ENCODE measurements at regions not wholly inside any gene's neighbourhood (a gene's known extent, or its start where the extent isn't known, plus 50 kb on each side); places are given as distances from the start of the nearest gene placed in this dataset.

DNA sequence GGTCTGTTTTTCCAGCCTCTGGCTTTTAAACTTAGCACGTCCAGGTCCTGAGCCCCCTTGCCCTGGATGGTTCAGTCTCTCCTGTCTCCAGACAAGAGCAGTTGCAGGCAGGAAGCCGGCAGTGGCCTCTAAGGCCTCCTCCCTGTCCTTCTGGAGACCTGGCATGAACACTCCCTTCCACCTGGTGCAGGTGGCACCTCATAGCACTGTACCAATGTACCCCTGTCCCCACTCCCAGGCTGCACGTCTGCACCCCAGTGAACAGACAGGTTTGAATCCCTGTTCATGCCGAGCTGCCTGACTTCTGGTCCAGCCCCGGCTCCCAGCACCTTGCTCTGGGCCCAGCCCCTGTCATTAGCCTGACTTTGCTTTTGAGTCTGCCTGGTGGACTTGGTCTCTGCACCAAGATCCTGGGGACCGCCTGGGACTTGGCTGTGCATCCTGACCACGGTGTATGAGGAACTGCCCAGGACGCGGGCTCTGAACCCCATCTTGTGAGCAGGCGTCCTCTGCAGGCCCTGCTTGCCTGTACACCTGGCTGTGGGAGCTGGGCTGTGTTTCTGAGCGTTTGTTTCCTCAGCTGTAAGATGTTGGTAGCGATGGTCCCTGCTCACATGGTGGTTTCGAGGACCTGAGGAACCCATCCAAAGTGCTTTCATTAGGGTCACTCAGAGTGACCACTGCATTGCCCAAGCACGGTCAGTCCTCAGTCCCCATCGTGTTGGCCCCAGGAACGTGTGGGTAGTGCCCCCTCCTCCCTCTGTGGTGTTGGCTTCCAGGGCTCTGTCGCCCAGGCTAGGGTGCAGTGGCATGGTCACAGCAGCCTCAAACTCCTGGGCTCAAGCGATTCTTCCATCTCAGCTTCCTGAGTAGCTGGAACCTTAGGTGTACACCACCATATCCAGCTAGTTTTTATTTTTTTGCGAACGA is 75.0 kb upstream of the SHANK2 start:
- no peak overlapping the region for H3K9ac ChIP-seq (ENCODE audit: low read length in 5 of 5)
- peaks cover 5 to 7% (median 5%) of the 10 kb centered on the region in 5 donors for H3K27me3 ChIP-seq (ENCODE audit: control insufficient read depth in 5 of 5, insufficient read depth in 4 of 5, low read length in 5 of 5)
- H3K4me3 ChIP-seq (ENCODE audit: low read depth in 1 of 5, low read length in 5 of 5), result no peak overlapping the region
- no peaks in the 10 kb centered on the region for H3K4me1 ChIP-seq (ENCODE audit: control insufficient read depth in 5 of 5, insufficient read depth in 5 of 5, low read length in 5 of 5)
- H3K9me3 ChIP-seq (ENCODE audit: control insufficient read depth in 5 of 5, low read length in 5 of 5), result no peaks in the 10 kb centered on the region
- no peak overlapping the region for H3K27ac ChIP-seq (ENCODE audit: low read depth, low read length)
- no peaks in the 10 kb centered on the region for H3K36me3 ChIP-seq (ENCODE audit: control insufficient read depth in 5 of 5, insufficient read depth in 5 of 5, low read length in 5 of 5)

DNA sequence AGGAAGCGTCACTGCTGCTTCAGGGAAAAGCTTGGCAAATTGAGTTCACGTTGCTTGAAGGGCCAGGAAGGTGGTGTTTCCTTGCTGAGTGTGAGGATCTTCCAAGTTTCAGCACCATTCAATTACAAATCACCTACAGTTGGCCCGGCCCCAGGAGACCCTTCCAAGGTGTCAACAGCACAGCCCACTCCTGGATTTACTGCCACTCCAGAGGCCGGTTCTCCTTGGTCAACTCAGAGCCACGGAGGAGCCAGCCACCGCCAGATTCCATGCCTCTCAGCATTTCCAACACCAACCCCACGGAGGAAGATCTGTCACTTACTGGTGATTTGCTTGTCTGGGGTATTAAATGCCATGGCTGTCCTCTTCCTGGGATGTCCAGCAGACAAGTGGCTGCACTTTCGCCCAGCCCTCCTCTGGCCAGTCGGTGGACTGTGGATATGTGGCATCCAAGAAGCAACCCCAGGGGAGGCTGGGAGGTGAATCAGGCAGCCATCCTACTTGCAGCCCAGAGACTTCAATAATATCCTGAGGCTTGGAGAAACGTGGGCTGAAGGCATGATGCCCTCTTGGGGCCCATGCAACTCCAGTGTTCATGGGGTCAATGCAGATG is 74.1 kb upstream of the SHANK2 start:
- no peaks in the 10 kb centered on the region for H3K4me1 ChIP-seq (ENCODE audit: control insufficient read depth in 5 of 5, insufficient read depth in 5 of 5, low read length in 5 of 5)
- no peak overlapping the region for H3K9ac ChIP-seq (ENCODE audit: low read length in 5 of 5)
- H3K9me3 ChIP-seq (ENCODE audit: control insufficient read depth in 5 of 5, low read length in 5 of 5), result no peaks in the 10 kb centered on the region
- H3K36me3 ChIP-seq (ENCODE audit: control insufficient read depth in 5 of 5, insufficient read depth in 5 of 5, low read length in 5 of 5), result no peaks in the 10 kb centered on the region
- H3K27me3 ChIP-seq (ENCODE audit: control insufficient read depth in 5 of 5, insufficient read depth in 4 of 5, low read length in 5 of 5), result peaks cover 5 to 10% (median 5%) of the 10 kb centered on the region in 5 donors
- no peak overlapping the region for H3K4me3 ChIP-seq (ENCODE audit: low read depth in 1 of 5, low read length in 5 of 5)
- no peak overlapping the region for H3K27ac ChIP-seq (ENCODE audit: low read depth, low read length)

DNA sequence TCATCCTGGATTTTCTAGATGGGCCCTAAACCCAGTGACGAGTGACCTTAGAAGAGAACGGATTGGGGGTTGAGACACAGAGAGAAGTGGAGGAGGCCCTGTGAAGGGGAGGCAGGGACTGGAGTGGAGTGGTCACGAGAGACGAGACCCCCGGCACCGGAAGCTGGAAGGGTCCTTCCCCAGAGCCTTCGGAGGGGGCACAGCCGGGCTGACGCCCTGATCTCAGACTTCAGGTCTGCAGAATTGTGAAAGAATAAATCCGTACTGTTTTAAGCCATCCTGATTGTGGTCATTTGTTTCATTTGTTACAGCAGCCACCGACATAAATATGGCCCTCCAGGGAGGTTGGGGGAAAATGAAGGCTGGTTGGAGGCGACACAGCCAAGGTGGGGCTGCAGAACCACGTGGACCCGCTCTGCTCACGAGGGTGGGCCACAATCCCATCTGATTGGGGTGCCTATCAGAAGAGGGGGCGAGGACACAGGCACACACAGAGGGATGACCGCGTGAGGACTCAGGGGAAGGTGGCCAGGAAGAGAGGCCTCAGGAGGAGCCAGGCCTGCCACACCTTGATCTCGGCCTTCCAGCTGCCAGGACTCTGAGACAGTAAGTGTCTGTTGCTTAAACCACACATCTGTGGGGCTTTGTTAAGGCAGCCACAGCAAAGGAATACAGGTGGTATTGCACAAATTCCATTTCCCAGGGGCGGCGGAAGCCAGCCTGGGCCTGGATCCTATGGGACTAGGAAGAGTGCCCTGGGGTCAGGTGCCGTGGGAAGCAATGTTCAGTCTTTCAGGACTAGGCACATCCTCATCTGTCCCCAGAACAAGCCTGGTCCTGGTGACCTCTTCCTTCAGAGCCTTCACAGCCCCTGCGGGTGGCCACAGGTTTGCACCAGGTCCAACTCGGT is 73.3 kb upstream of the SHANK2 start:
- Histone ChIP-seq H3K36me3 (ENCODE audit: control insufficient read depth in 5 of 5, insufficient read depth in 5 of 5, low read length in 5 of 5) (no peaks in the 10 kb centered on the region), H3K4me1 (ENCODE audit: control insufficient read depth in 5 of 5, insufficient read depth in 5 of 5, low read length in 5 of 5) (no peaks in the 10 kb centered on the region), H3K9me3 (ENCODE audit: control insufficient read depth in 5 of 5, low read length in 5 of 5) (no peaks in the 10 kb centered on the region), H3K9ac (ENCODE audit: low read length in 5 of 5) (no peak overlapping the region), H3K27ac (ENCODE audit: low read depth, low read length) (no peak overlapping the region), H3K4me3 (ENCODE audit: low read depth in 1 of 5, low read length in 5 of 5) (no peak overlapping the region), H3K27me3 (ENCODE audit: control insufficient read depth in 5 of 5, insufficient read depth in 4 of 5, low read length in 5 of 5) (peaks cover 5 to 10% (median 5%) of the 10 kb centered on the region in 5 donors)

DNA sequence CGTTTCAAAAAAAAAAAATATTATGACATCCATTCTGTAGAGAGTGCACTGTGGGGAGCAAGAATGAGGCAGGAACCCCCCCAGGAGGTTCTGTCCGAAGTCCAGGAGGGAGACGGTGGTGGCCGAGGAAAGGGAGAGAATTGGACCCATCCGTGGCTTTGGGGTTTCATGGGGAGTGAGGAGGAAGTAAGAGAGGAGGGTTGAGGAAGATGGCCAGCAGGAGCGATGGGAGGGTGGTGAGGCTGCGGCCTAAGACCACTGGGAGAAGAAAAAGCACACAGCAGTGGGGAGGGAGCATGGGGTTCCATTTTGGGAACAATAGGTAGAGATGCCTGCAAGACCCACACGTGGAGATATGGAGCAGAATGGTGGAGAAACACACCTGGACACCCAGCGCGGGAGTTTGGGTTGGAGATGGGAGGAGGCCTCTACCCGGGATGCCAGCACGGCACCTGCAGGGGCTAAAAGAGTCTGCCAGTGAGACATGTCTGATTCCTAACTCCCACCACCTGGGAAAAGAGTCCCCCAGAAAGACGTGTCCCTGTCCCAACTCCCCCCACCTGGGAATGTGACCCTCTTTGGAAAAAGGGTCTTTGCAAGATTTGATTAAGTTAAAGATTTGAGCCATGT is 72.5 kb upstream of the SHANK2 start:
- H3K4me3 ChIP-seq (ENCODE audit: low read depth in 1 of 5, low read length in 5 of 5), result no peak overlapping the region
- H3K27ac ChIP-seq (ENCODE audit: low read depth, low read length), result no peak overlapping the region
- no peaks in the 10 kb centered on the region for H3K9me3 ChIP-seq (ENCODE audit: control insufficient read depth in 5 of 5, low read length in 5 of 5)
- peaks cover 5 to 10% (median 5%) of the 10 kb centered on the region in 5 donors for H3K27me3 ChIP-seq (ENCODE audit: control insufficient read depth in 5 of 5, insufficient read depth in 4 of 5, low read length in 5 of 5)
- H3K4me1 ChIP-seq (ENCODE audit: control insufficient read depth in 5 of 5, insufficient read depth in 5 of 5, low read length in 5 of 5), result no peaks in the 10 kb centered on the region
- no peaks in the 10 kb centered on the region for H3K36me3 ChIP-seq (ENCODE audit: control insufficient read depth in 5 of 5, insufficient read depth in 5 of 5, low read length in 5 of 5)
- H3K9ac ChIP-seq (ENCODE audit: low read length in 5 of 5), result no peak overlapping the region

DNA sequence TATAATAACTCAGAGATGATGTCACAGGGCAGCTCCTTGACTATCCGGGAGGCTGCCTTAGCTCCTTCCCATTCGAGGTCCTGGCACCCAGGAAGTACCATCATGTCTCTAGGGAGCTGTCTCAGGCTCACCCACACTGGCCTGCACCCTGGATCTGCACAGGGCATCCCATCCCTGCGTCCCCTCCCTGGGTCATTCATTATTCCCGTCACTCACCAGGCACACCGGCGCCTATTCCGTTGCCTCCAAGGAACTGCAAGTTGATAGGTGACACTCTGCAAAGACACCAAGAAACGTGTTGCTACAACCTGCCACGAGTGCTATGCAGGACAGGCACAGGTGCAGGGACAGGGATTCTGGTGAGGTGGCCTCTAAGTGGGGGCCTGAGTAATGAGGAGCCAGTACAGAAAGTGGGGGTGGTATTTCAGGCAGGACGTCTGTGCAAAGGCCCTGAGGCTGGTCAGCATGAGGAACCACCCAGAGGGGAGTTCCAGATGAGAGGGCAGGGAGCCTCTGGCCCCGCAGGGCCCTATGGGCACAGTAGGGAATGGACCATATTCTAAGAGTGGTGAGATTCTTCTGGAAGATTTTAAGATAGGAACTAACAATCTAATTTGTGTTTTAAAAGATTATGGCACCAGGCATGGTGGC is 71.6 kb upstream of the SHANK2 start:
- Histone ChIP-seq H3K4me1 (ENCODE audit: control insufficient read depth in 5 of 5, insufficient read depth in 5 of 5, low read length in 5 of 5) (no peaks in the 10 kb centered on the region), H3K4me3 (ENCODE audit: low read depth in 1 of 5, low read length in 5 of 5) (no peak overlapping the region), H3K27me3 (ENCODE audit: control insufficient read depth in 5 of 5, insufficient read depth in 4 of 5, low read length in 5 of 5) (peaks cover 5 to 10% (median 5%) of the 10 kb centered on the region in 5 donors), H3K36me3 (ENCODE audit: control insufficient read depth in 5 of 5, insufficient read depth in 5 of 5, low read length in 5 of 5) (no peaks in the 10 kb centered on the region), H3K27ac (ENCODE audit: low read depth, low read length) (no peak overlapping the region), H3K9me3 (ENCODE audit: control insufficient read depth in 5 of 5, low read length in 5 of 5) (peaks cover 0 to 6% (median 0%) of the 10 kb centered on the region in 5 donors), H3K9ac (ENCODE audit: low read length in 5 of 5) (no peak overlapping the region)

DNA sequence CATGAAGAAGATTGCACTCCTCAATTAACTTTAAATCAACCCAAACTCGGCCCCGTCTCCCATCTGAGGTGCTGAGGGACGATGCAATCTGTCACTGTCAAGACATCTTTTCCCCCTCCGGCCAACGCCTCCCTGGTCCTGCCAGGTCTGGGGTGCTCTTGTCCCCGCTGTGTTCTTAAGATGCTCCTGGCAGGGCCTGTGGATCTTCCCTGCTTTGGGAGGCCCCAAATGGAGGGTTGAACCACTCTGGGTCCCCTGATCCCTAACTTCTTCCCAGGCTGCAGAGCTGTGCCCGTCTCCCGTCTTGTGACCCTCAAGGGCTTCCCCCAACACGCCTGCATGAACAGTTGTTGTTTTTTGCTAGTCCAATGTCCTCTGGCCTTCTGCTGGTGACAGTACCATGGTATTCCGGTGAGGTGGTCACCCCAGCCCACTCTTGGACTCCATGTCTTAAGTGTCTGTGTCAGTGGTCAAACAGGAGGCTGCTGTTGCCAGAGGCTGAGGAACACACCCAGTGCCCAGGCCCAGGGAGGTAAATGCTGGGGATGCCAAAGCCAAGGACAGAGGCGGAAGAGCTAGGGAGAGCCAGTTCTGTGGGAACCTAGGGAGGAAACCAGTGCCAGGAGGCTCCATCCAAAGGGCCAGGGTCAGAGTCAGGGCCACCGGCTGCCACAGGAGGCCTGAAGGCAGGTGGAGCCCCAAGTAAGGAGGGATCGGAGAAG is 70.6 kb upstream of the SHANK2 start:
- H3K36me3 ChIP-seq (ENCODE audit: control insufficient read depth in 5 of 5, insufficient read depth in 5 of 5, low read length in 5 of 5), result no peaks in the 10 kb centered on the region
- no peak overlapping the region for H3K9ac ChIP-seq (ENCODE audit: low read length in 5 of 5)
- H3K27ac ChIP-seq (ENCODE audit: low read depth, low read length), result no peak overlapping the region
- peaks cover 5 to 10% (median 5%) of the 10 kb centered on the region in 5 donors for H3K27me3 ChIP-seq (ENCODE audit: control insufficient read depth in 5 of 5, insufficient read depth in 4 of 5, low read length in 5 of 5)
- H3K4me3 ChIP-seq (ENCODE audit: low read depth in 1 of 5, low read length in 5 of 5), result no peak overlapping the region
- no peaks in the 10 kb centered on the region for H3K4me1 ChIP-seq (ENCODE audit: control insufficient read depth in 5 of 5, insufficient read depth in 5 of 5, low read length in 5 of 5)
- H3K9me3 ChIP-seq (ENCODE audit: control insufficient read depth in 5 of 5, low read length in 5 of 5), result peaks cover 0 to 6% (median 3%) of the 10 kb centered on the region in 5 donors

DNA sequence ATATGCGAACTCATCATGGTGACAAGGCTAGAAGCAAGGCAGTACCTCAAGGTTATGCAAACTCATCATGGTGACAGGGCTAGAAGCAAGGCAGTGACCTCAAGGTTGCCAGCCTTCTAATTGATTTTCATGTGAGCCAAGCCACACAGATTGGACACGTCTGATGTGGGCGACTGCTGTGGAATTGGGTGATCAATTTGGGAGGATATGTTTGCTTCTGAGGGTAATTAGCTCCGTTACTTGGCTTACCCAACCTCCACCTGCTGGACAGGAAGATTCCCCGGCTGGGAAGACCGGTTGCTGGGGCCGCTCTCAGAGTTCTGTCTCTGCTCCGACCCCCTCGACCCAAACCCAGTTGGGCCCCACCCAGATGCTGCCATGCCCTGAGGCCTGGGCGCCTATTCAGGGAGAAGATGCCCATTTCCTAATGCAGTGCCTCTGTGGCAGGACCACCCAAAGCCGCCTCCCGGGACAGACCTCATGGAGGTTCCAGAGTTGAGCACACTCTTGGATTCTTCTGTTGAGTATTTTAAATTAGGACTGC is 69.9 kb upstream of the SHANK2 start:
- peaks cover 2 to 10% (median 5%) of the 10 kb centered on the region in 5 donors for H3K27me3 ChIP-seq (ENCODE audit: control insufficient read depth in 5 of 5, insufficient read depth in 4 of 5, low read length in 5 of 5)
- H3K27ac ChIP-seq (ENCODE audit: low read depth, low read length), result no peak overlapping the region
- peaks cover 0 to 6% (median 5%) of the 10 kb centered on the region in 5 donors for H3K9me3 ChIP-seq (ENCODE audit: control insufficient read depth in 5 of 5, low read length in 5 of 5)
- no peak overlapping the region for H3K4me3 ChIP-seq (ENCODE audit: low read depth in 1 of 5, low read length in 5 of 5)
- no peak overlapping the region for H3K9ac ChIP-seq (ENCODE audit: low read length in 5 of 5)
- no peaks in the 10 kb centered on the region for H3K36me3 ChIP-seq (ENCODE audit: control insufficient read depth in 5 of 5, insufficient read depth in 5 of 5, low read length in 5 of 5)
- H3K4me1 ChIP-seq (ENCODE audit: control insufficient read depth in 5 of 5, insufficient read depth in 5 of 5, low read length in 5 of 5), result no peaks in the 10 kb centered on the region

DNA sequence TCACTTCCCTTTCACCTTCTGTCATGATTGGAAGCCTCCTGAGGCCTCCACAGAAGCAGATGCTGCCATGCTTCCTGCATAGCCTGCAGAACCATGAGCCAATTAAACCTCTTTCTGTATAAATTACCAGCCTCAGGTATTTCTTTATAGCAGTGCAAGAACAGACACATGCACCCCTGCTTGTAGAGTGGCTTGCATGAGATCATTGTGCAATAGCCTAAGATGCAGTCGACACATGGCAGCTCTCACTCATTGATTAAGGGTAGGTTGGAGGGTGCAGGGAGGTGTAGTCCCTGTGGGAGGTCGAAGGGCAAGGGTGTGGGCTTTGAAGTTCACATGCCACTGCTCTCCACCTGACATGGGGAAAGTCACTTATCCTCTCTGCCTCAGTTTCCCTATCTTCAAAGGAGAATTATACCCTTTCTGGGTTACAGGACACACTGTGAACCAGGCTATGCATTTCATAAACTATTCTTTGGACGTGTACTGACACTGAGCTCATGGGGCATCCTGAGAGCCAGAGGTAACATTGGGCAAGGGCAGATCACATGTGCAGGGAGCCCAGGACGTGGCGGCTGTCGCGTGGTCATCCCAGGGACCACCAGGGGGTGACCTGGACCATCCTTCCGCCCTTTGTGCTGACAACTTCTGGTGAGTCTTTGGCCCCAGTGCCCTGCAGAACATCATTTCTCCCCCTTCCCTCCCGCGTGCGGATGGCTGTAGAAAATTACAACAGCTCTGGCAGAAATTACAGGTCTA is 69.2 kb upstream of the SHANK2 start:
- H3K4me3 ChIP-seq (ENCODE audit: low read depth in 1 of 5, low read length in 5 of 5), result no peak overlapping the region
- H3K4me1 ChIP-seq (ENCODE audit: control insufficient read depth in 5 of 5, insufficient read depth in 5 of 5, low read length in 5 of 5), result no peaks in the 10 kb centered on the region
- no peaks in the 10 kb centered on the region for H3K36me3 ChIP-seq (ENCODE audit: control insufficient read depth in 5 of 5, insufficient read depth in 5 of 5, low read length in 5 of 5)
- peaks cover 0 to 10% (median 8%) of the 10 kb centered on the region in 5 donors for H3K9me3 ChIP-seq (ENCODE audit: control insufficient read depth in 5 of 5, low read length in 5 of 5)
- H3K27me3 ChIP-seq (ENCODE audit: control insufficient read depth in 5 of 5, insufficient read depth in 4 of 5, low read length in 5 of 5), result peaks cover 0 to 10% (median 5%) of the 10 kb centered on the region in 5 donors
- H3K27ac ChIP-seq (ENCODE audit: low read depth, low read length), result no peak overlapping the region
- no peak overlapping the region for H3K9ac ChIP-seq (ENCODE audit: low read length in 5 of 5)
